Stimulated activated naive B cell treated with anti-CD40 and anti-IgM and Interleukin-4, amounts not matched to agents 10 μg/mL and 1 μg/mL and 100 μg/mL, for 72 hours (primary cell): ENCODE measurements at regions not wholly inside any gene's neighbourhood (a gene's known extent, or its start where the extent isn't known, plus 50 kb on each side); places are given as distances from the start of the nearest gene placed in this dataset.

Source experiments
- ATAC-seq, 2 donors: fragments of 150-1000 bp; cut with Tn5 transposase; replicated peaks; 2 replicates each; pipeline ENCODE4 v1.10.0; 2021; ENCODE audit warnings: moderate library complexity in 1 of 2
- DNase-seq: peaks from one replicate; pipeline ENCODE4 v3.0.0; 2021
- H3K27ac Mint-ChIP-seq: one replicate; pipeline ENCODE4 v1.8.0; 2022; ENCODE audit warnings: mild to moderate bottlenecking, mixed read lengths
- H3K27me3 Mint-ChIP-seq, 2 donors: one replicate each; pipeline ENCODE4 v1.8.0; 2022; ENCODE audit warnings: mixed read lengths in 2 of 2
- H3K36me3 Mint-ChIP-seq, 2 donors: one replicate each; pipeline ENCODE4 v1.8.0; 2022; ENCODE audit warnings: mixed read lengths in 2 of 2, mild to moderate bottlenecking in 1 of 2
- H3K4me1 Mint-ChIP-seq, 2 donors: one replicate each; pipeline ENCODE4 v1.8.0; 2022; ENCODE audit warnings: mixed read lengths in 2 of 2, mild to moderate bottlenecking in 1 of 2
- H3K4me3 Mint-ChIP-seq, 2 donors: one replicate each; pipeline ENCODE4 v1.8.0; 2022; ENCODE audit warnings: mild to moderate bottlenecking in 2 of 2, mixed read lengths in 2 of 2, moderate library complexity in 1 of 2
- H3K9me3 Mint-ChIP-seq, 2 donors: one replicate each; pipeline ENCODE4 v1.8.0; 2022; ENCODE audit warnings: mixed read lengths in 2 of 2, mild to moderate bottlenecking in 1 of 2

DNA sequence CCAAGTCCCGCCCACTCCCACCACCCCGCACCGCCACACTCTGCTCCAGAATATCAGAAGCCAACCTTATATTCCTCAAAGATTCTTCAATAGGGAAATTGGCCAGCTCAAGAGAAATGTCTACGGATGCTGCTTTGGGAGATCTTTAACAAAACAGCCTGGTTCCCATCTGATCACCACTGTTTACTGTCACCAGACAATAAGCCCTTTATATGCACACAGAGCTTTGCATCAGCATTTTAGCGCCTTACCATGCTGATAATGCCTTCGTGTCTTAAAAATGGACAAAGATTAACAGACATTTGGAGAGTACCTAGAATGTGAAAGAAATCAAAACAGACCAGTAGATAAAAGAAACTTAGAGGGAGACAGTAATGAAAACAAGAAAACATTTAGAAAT lies 141.7 kb upstream of the SYT6 start:
- H3K27me3 Mint-ChIP-seq: peaks cover 4 to 8% of the 10 kb centered on the region in 2 donors
- no peaks in the 10 kb centered on the region for H3K9me3 Mint-ChIP-seq
- H3K4me3 Mint-ChIP-seq: no peak overlapping the region
- no peaks in the 10 kb centered on the region for H3K4me1 Mint-ChIP-seq
- ATAC-seq: no peak
- H3K36me3 Mint-ChIP-seq: no peaks in the 10 kb centered on the region
- DNase-seq: no peak
- no peak overlapping the region for H3K27ac Mint-ChIP-seq

DNA sequence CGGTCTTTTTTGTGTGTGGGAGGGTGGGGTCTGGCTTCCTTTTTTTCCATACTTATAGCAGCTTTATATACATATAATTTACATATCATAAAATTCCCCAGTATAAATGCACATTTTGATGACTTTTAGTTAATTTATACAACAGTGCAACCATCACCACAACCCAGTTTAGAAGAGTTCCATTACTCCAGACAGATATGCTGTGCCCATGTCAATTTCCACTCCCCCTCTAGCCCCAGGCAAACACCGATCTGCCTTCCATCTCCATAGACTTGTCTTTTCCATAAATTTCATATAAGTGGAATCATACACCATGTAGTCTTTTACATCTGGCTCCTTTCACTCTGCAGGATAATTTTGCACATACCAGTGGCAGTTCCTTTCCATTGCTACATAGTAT lies 139.2 kb upstream of the SYT6 start:
- no peaks in the 10 kb centered on the region for H3K4me1 Mint-ChIP-seq
- H3K36me3 Mint-ChIP-seq: no peaks in the 10 kb centered on the region
- H3K27ac Mint-ChIP-seq: no peak overlapping the region
- H3K27me3 Mint-ChIP-seq: peaks cover 0 to 7% of the 10 kb centered on the region in 2 donors
- no peak for ATAC-seq
- DNase-seq: no peak
- H3K9me3 Mint-ChIP-seq: no peaks in the 10 kb centered on the region
- H3K4me3 Mint-ChIP-seq: no peak overlapping the region

DNA sequence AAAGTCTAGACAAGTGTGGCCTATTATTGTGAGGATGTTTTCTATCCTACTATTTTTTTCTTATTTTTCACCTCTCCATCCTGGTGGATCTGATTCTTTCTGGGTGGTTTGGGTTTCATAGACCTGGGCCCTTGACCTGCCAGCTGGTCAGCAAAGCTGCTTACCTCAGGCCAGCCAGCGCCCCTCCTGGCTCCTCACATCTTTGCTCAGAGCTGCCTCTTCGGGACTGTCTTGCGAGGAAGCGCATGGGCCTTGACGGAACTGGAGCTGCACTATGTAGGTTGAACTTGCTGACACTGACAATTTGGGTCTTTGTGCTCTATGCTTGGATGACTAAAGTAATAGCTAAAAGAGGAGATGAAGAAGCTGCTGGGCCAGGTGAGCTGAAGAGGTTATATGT lies 138.5 kb upstream of the SYT6 start:
- H3K36me3 Mint-ChIP-seq: no peaks in the 10 kb centered on the region
- peaks cover 0 to 7% of the 10 kb centered on the region in 2 donors for H3K27me3 Mint-ChIP-seq
- DNase-seq (no peak), ATAC-seq (no peak)
- no peaks in the 10 kb centered on the region for H3K4me1 Mint-ChIP-seq
- no peak overlapping the region for H3K4me3 Mint-ChIP-seq
- no peak overlapping the region for H3K27ac Mint-ChIP-seq
- H3K9me3 Mint-ChIP-seq: no peaks in the 10 kb centered on the region

DNA sequence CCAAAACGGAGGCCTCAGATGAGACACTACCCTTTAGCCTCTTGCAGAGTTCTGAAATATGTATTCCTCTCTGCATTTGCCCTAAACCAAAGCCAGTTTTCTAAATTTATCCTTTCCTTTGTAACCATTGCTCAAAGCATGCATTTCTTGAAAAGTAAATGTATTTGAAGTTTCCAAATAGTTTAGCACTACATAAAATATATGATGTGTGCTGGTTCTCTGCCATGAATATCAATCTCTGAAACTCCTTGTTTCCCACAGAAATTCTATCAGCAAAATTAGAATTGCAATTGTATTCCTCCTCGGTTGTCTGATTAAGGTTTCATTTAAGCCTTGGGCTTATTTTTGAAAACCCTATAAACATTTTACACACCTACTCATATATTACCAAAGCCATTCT lies 137.1 kb upstream of the SYT6 start:
- Mint-ChIP-seq H3K4me3 (no peak overlapping the region), H3K27me3 (peaks cover 5 to 7% of the 10 kb centered on the region in 2 donors), H3K27ac (no peak overlapping the region), H3K36me3 (no peaks in the 10 kb centered on the region), H3K9me3 (no peaks in the 10 kb centered on the region), H3K4me1 (no peaks in the 10 kb centered on the region)
- ATAC-seq (no peak), DNase-seq (no peak)

DNA sequence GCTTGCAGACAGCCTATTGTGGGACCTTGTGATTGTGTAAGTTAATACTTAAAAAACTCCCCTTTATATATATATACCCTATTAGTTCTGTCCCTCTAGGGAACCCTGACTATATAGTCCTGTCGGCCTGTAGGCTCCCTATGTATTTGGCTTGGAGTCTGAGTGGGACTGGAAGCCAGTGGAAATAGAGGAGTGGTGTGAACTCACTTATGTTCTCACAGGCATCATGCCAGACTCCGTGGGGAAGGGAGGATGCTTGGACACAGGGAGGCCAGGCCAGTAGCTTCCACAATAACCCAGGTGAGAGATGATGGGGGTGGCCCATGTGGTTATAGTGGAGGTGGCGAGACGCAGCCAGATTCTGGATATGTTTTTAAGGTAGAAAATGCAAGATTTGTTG lies 136.7 kb upstream of the SYT6 start:
- peaks cover 5% of the 10 kb centered on the region in 2 donors for H3K27me3 Mint-ChIP-seq
- no peak overlapping the region for H3K27ac Mint-ChIP-seq
- H3K9me3 Mint-ChIP-seq: no peaks in the 10 kb centered on the region

DNA sequence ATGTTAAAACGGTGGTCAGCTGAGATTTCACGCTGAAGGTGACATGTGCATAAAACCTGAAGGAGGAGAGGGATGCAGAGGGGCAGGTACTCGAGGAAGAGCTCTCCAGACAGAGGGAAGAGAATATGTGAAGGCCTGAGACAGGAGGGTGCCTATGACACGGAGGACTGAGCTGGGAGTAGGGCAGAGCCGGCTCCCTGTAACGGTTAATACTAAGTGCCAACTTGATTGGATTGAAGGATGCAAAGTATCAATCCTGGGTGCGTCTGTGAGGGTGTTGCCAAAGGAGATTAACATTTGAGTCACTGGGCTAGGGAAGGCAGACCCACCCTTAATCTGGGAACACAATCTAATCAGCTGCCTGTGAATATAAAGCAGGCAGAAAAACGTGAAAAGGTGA lies 136.2 kb upstream of the SYT6 start:
- H3K27me3 Mint-ChIP-seq: peaks cover 3 to 5% of the 10 kb centered on the region in 2 donors
- no peaks in the 10 kb centered on the region for H3K36me3 Mint-ChIP-seq
- no peak for ATAC-seq
- no peak overlapping the region for H3K4me3 Mint-ChIP-seq
- no peaks in the 10 kb centered on the region for H3K4me1 Mint-ChIP-seq
- no peaks in the 10 kb centered on the region for H3K9me3 Mint-ChIP-seq
- DNase-seq: no peak
- no peak overlapping the region for H3K27ac Mint-ChIP-seq

More for the DNA sequence above, 136.7 kb upstream of the SYT6 start:
- Mint-ChIP-seq H3K36me3 (no peaks in the 10 kb centered on the region), H3K4me3 (no peak overlapping the region), H3K4me1 (no peaks in the 10 kb centered on the region)
- DNase-seq (no peak), ATAC-seq (no peak)

DNA sequence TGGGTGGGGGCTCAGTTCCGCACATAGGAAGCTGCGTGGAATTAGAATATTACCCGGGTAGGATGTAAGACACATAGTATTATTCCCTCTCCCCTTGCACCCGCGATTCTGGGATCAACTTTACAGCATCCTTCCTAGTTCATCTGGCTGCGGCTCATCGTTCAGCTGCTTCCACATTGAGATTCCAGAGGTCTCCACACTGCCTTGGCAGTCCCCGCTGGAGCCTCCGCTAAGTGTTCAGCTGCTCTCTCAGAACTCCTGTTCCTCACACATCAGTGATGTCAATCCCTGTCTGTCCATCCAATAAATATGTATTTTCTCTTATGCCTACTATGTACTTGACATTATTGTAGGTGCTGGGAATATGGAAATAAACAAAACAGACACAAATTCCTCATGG lies 135.6 kb upstream of the SYT6 start:
- no peak overlapping the region for H3K4me3 Mint-ChIP-seq
- DNase-seq (no peak), ATAC-seq (no peak)
- no peaks in the 10 kb centered on the region for H3K4me1 Mint-ChIP-seq
- no peak overlapping the region for H3K27ac Mint-ChIP-seq
- no peaks in the 10 kb centered on the region for H3K36me3 Mint-ChIP-seq
- H3K27me3 Mint-ChIP-seq: peaks cover 3 to 5% of the 10 kb centered on the region in 2 donors
- no peaks in the 10 kb centered on the region for H3K9me3 Mint-ChIP-seq

DNA sequence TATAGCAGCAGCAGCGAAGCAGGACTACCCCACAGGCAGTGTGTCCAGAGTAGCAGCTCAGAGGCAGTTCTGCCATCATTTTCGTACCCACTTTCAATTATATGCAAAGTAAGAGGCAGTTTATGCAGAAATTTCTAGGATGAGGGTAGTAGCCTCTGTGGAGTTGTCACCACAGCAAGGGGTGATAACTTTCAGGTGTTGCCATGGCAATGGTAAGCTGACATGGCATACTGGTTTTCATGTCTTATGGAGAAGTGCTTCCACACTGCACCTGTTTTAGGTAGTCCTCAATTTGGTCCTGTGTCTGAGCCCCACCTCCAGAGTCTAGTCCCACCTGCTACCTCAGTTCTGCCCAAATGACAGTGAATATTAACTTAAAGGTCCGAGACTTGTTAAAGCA lies 133.3 kb upstream of the SYT6 start:
- H3K4me1 Mint-ChIP-seq: no peaks in the 10 kb centered on the region
- H3K9me3 Mint-ChIP-seq: no peaks in the 10 kb centered on the region
- H3K27ac Mint-ChIP-seq: no peak overlapping the region
- peaks cover 5 to 9% of the 10 kb centered on the region in 2 donors for H3K27me3 Mint-ChIP-seq
- no peaks in the 10 kb centered on the region for H3K36me3 Mint-ChIP-seq
- no peak overlapping the region for H3K4me3 Mint-ChIP-seq
- DNase-seq (no peak), ATAC-seq (no peak)

DNA sequence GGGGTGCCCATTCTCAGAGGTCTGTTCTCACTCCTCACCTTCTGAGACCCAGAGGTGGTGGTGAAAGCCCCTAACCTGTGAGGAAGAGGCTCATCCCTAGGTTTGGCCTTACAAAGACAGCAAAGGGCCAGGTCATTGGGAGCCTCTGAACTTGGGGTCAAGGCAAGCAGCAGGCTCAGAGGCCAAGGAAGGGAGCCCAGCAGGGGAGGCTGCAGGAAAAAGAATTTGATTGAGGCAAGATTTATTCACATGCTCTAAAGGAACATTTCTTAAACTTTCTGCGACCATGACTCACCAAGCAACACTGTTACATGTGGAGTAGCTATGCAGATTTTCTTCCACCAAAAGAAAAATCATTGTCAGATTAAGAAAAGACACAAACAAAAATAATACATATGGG lies 132.5 kb upstream of the SYT6 start:
- DNase-seq (no peak), ATAC-seq (no peak)
- Mint-ChIP-seq H3K9me3 (peaks cover 0 to 2% of the 10 kb centered on the region in 2 donors), H3K27me3 (peaks cover 5 to 9% of the 10 kb centered on the region in 2 donors), H3K36me3 (no peaks in the 10 kb centered on the region), H3K4me1 (no peaks in the 10 kb centered on the region), H3K4me3 (no peak overlapping the region), H3K27ac (no peak overlapping the region)

DNA sequence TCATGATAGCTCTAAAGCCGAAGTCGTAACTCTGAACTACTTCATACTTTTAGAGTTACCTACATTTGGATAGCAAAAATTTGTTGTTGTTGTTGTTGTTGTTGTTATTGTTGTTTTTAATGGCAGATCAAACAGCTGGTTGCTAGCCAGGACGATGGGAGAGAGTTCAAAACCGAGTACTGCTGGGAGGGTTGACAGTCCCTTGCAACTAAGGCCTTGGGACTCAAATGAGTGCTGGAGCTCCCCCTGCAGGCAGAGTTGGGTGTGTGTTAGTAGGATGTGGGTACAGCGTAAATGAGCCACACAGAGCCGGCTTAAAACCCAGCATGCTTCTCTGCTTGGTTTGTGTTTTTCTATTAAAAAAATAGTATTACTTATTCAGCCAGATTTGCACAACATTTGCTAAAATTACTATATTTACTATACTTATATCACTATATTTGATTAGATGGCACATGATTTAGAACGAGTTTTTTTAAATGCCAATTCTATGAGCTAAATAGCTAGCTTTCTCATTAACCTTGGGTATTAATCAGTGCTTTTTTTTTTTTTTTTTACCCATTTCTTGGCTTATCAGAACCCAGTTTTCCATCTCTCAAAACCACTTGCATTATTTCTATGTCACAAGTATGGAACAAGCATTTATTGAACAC lies 129.2 kb upstream of the SYT6 start:
- Mint-ChIP-seq H3K27me3 (peaks cover 5 to 6% of the 10 kb centered on the region in 2 donors), H3K9me3 (peaks cover 0 to 2% of the 10 kb centered on the region in 2 donors), H3K27ac (no peak overlapping the region), H3K4me1 (no peaks in the 10 kb centered on the region), H3K4me3 (no peak overlapping the region), H3K36me3 (no peaks in the 10 kb centered on the region)
- DNase-seq (peak; percentile 63), ATAC-seq (peak; percentile 97 to 98)

DNA sequence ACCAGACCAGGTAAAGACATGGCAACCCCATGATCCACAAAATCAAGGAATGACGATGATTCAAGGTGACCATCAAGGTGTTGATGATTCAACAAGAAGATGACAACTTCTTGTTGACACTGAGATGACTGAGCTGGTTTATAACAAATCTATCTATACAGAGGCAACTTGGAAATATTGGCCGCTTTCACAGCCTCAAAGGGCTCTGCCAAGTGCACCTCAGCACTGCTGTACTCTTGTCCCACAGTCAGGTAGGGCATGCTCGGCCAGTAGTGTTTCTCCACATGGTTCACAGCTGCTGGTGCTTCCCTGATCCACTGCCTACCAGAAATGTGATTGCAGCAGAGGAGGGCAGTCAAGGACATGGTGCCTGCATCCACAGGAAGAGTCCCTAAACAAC lies 125.2 kb upstream of the SYT6 start:
- Mint-ChIP-seq H3K27me3 (peaks cover 20 to 23% of the 10 kb centered on the region in 2 donors), H3K27ac (no peak overlapping the region), H3K4me1 (no peaks in the 10 kb centered on the region), H3K4me3 (no peak overlapping the region), H3K9me3 (peaks cover 0 to 2% of the 10 kb centered on the region in 2 donors), H3K36me3 (no peaks in the 10 kb centered on the region)
- DNase-seq (no peak), ATAC-seq (no peak)

DNA sequence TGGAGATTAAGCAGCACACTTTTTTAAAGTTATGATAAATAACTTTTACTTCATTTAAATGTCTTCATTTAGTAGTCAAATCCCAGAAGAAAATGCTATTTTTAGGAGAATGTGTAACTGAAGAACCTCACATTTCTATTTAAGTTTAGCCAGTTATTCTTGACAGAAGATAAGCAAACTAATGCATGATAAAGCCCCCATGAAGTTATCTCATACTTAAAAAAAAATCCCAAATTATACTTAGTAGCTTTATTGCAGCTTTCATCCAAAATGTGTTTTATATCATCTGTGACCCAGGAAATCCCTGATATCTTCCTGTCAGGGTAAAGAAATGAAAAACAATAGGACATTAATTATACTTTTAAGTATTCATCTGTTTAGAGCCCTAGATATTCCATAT lies 124.8 kb upstream of the SYT6 start:
- no peaks in the 10 kb centered on the region for H3K36me3 Mint-ChIP-seq
- no peaks in the 10 kb centered on the region for H3K4me1 Mint-ChIP-seq
- H3K9me3 Mint-ChIP-seq: peaks cover 0 to 2% of the 10 kb centered on the region in 2 donors
- peaks cover 19 to 20% of the 10 kb centered on the region in 2 donors for H3K27me3 Mint-ChIP-seq
- DNase-seq: no peak
- H3K4me3 Mint-ChIP-seq: no peak overlapping the region
- no peak for ATAC-seq
- no peak overlapping the region for H3K27ac Mint-ChIP-seq

DNA sequence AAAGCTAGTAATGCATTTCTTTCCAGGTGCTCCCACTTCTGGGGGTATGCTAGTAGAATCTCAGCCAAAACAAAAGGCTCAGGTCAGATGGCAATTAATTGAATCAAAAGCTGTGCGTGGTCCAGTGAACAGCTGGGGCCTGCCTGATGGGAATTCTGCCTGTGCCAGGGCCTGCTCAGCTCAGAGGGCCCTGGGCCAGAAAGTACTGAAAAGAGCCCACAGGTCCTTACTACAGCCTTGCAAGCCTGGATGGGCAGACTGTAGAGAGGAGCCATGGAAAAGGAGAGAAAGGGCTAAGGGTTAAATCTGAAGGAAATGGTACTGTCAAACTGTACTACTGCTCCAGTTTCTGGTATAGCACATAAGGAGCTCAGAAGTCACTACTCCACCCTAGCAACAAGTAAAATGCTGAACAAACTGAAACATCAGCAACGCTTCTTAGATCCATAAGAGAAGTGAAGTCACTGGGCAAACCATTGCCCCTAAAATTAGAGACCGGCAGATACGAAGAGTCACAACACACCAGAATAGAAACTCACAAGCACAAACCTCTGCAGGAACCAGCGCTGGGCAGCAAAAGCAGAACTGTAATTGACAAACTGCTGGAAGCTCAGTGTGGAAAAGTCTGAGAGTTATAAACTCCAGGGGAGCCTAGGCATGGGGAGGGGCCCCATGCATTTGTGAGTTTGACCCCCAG lies 121.1 kb upstream of the SYT6 start:
- Mint-ChIP-seq H3K27me3 (peaks cover 20 to 24% of the 10 kb centered on the region in 2 donors), H3K9me3 (no peaks in the 10 kb centered on the region), H3K36me3 (no peaks in the 10 kb centered on the region), H3K4me3 (no peak overlapping the region), H3K27ac (no peak overlapping the region), H3K4me1 (no peaks in the 10 kb centered on the region)
- DNase-seq (no peak), ATAC-seq (no peak)

DNA sequence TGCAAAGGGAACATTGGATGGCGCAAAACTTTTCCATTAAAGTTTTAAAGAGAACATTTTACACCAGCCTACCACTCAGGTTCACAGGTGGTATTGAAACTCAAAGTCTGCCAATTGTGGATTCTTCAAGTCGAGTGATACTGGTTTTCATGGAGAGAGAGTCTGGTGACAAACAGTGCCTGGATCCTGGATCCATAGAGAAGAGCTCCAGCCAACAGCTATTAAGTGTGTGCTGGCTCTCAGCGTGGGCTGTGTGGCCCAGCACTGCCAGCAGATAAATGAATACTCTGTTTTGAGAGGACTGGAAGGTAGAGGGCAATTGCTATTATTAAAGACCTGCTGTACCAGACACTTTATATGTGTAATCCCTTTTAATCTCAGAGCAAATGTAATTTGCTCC lies 118.9 kb upstream of the SYT6 start:
- Mint-ChIP-seq H3K4me3 (no peak overlapping the region), H3K9me3 (no peaks in the 10 kb centered on the region), H3K27me3 (peaks cover 21 to 26% of the 10 kb centered on the region in 2 donors), H3K27ac (no peak overlapping the region), H3K4me1 (no peaks in the 10 kb centered on the region), H3K36me3 (no peaks in the 10 kb centered on the region)
- no peak for ATAC-seq
- DNase-seq: no peak

DNA sequence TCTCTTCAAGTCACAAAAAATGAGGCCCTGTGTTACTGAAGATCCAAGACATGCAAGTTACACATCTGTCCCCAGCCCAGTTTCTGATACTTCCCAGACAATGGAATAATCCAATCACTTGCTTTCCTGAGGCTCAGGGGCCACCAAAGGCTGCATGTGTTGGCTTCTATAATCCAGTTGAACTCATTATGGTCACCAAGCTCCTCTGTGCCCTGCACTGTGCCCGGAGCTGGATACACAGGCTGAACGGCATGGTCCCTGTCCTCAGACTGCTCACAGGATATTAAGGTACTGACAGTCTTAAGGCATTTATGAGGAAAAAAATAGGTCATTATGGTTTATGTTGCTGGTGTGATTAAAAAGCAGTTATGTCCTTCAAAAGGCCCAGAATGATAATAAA lies 117.0 kb upstream of the SYT6 start:
- ATAC-seq (no peak), DNase-seq (no peak)
- Mint-ChIP-seq H3K4me1 (no peaks in the 10 kb centered on the region), H3K27me3 (peaks cover 27 to 29% of the 10 kb centered on the region in 2 donors), H3K9me3 (peaks cover 0 to 3% of the 10 kb centered on the region in 2 donors), H3K27ac (no peak overlapping the region), H3K4me3 (no peak overlapping the region), H3K36me3 (no peaks in the 10 kb centered on the region)
